Stimulated activated CD4-positive, alpha-beta T cell treated with anti-CD3 and anti-CD28 coated beads, Interleukin-1b, Interleukin-23, amount 100 ng/mL, for 24 hours (primary cell): ENCODE measurements at regions not wholly inside any gene's neighbourhood (a gene's known extent, or its start where the extent isn't known, plus 50 kb on each side); places are given as distances from the start of the nearest gene placed in this dataset.

Source experiments
- DNase-seq, 4 experiments: peaks; one replicate each; pipeline ENCODE4 v3.0.0-alpha.2; 2020; ENCODE audit warnings: low read depth in 4 of 4, low spot score in 1 of 4

DNA sequence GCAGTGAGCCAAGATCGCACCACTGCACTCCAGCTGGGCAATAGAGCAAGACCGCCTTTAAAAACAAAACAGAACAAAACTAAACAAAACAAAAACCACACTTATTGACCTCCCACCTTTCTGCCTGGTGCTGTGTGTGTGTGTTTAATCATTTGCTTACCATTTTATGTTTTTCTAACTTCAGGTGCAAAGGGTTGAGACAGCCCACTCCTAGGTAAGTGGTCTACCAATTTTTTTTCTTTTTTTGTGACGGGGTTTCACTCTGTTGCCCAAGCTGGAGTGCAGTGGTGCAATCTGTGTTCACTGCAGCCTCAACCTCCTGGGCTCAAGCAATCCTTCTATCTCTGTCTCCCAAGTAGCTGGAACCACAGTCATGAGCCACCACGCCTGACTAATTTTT lies 65.8 kb downstream of the SALL1 start:
- DNase-seq = no peak

DNA sequence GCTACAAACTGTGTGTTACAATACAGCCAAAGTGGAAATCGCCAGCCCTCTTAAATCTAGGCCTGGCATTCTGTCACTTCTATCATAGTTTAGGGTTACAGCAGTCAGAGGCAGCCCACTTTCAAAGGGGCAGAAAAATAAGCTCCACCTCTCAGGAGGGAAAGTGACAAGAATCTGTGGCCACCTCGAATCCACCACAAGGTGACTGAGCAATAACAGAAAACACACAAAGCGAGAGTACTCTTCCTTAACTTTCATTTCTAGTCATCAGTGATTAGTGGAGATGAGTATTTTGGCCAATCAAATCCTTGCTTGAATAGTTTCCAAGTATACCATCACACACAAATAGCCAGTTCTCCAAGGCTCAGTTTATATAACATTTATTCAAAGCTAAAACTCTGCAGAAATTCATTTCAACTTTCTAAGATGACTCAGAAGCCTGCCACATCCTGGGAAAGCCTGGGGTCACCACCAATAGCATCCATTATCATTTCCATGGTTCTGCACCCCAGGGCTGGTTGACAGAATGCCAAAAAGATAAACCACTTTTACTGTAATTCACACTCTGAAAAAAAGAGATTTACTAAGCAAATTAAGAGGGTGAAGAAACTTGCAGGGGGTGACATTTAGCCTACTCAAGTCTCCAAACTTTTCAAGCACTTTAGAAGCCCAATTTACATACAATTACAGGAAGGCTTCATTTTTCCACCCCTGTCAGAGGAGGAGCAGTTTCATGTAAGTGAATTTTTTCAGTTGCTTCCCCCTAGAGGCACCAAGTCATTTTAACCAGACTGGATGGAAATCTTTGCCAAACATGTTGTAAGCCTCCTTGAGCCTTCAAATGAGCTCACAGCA lies 66.8 kb downstream of the SALL1 start:
- DNase-seq = no peak

DNA sequence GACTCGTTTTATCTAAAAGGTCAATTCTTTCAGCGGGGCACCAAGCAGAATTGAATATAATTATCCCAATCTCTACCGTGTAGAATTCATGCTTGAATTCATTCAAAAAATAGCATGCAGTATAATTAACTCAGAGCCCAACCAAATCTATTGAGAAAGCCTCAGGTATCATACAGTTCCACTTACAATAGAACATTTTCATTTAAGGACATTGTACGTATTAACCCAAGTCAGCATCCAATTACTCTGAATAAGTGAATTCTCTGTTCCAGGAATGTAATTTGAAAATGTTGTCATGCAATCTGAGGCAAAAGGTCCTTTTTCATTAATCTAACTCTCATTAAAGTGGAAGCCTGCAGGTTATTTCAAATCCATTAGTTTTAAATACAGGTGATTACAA lies 78.5 kb downstream of the SALL1 start:
- DNase-seq = no peak

DNA sequence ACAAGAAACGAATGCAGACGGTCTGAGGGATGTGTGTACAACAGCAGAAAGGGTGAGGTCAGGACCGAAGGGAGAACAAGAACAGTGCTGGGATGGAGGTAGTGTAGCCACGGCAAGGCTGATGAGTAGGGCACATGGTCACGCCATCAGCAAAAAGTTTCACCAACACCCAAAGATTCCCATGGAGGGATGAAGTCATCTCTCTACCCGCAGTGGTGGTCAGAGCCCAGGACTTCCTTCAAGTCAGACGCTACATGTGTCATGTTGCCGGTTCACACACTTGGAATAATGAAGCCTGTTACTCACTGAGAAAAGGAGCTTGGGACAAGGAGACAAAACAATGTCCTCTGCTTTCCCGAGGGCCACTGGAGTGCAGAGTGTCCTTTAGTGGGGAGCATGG lies 79.7 kb downstream of the SALL1 start:
- DNase-seq = no peak

DNA sequence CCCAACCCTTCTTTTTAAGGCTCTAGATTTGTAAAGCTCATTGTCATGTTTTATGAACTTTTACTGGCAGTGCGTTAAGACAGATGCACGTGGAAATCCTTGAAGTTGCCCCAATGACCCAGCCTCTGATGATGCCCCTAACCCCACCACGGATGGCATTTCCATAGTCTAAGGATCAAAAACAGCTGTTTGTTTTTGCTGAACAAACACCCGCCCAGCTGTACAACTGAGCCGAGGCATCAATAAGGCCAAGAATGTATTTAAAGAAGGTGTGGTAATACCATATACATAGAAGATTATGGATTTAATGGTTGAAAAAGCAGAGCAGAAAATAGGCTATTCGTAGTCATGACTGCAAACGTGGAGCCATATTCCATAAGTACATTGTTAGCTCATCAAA lies 83.7 kb downstream of the SALL1 start:
- DNase-seq = no peak

GRCh38 chr16:51062039-51062438 lies 89.0 kb downstream of the SALL1 start:
- no peak for DNase-seq

GRCh38 chr16:51061328-51061727 lies 89.7 kb downstream of the SALL1 start:
- no peak for DNase-seq

DNA sequence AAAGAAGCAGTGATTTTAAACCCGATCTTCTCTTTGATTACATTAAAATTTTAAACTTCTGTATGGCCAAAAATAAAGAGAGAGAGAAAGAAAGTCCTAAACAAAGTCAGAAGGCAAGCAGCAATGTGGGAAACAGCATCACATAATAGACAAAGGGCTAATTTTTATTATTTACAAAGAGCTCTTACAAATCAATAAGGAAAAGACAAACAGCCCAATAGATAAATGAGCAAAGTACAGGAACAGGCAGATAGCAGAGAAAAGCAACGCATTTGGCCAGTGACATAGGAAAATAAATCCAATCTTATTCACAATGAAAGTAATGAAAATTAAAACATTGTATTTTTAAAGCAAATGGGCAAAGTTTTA lies 93.1 kb downstream of the SALL1 start:
- no peak for DNase-seq

DNA sequence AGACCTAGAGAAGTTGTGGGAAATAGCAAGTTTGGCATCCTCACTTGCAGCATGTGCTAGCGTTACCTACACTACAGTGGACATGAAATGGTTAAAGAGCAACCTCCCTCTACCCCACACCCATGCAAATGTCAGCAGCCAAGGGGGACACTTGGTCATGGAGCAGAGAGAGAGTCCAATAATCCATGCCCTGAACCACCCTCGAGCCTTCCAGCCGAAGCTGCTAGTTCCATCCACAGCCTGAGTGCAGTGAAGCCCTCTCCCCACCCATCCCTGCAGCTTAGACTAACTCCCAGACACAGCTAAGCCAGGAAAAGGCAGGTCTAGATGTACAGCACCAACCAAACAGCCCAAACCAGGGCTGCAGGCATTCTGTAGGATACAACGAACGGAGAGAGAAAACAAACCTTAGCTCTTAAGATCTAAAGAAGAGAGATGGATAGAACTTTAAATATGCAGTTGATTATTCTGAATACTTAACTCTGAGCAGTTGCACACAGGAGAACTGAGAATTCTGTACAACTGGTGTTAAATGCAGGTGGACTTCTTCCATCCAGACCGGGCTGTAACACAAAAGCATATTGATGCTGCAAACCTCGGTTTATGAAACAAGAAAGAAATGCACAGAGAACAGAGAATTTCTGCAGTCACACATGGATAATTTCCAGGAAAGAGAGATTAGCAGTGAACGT lies 93.8 kb downstream of the SALL1 start:
- DNase-seq = no peak

GRCh38 chr16:51056331-51056730 lies 94.7 kb downstream of the SALL1 start:
- DNase-seq = no peak

- no peak for DNase-seq
Measured at GRCh38 chr16:51055434-51055833, 95.6 kb downstream of the SALL1 start.

GRCh38 chr16:51053775-51054174 lies 97.3 kb downstream of the SALL1 start:
- DNase-seq = no peak

- DNase-seq = no peak
Measured at GRCh38 chr16:51051671-51052070, 99.4 kb downstream of the SALL1 start.

DNA sequence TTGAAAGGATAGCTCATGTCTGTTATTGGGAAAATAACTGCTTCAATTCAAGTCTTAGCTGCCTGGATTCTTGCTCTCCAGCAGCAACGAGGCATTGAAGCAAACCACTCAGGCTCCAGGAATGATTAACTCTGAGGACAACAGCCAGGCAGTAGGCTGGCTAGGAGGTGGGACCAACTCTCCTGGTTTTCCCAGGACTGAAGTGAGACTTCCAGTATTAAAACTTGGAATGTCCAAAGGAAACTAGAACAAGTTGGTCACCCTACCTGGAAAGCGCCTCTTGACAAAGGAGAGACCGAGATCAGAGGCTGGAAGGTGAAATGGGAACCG lies 100.7 kb downstream of the SALL1 start:
- no peak for DNase-seq

DNA sequence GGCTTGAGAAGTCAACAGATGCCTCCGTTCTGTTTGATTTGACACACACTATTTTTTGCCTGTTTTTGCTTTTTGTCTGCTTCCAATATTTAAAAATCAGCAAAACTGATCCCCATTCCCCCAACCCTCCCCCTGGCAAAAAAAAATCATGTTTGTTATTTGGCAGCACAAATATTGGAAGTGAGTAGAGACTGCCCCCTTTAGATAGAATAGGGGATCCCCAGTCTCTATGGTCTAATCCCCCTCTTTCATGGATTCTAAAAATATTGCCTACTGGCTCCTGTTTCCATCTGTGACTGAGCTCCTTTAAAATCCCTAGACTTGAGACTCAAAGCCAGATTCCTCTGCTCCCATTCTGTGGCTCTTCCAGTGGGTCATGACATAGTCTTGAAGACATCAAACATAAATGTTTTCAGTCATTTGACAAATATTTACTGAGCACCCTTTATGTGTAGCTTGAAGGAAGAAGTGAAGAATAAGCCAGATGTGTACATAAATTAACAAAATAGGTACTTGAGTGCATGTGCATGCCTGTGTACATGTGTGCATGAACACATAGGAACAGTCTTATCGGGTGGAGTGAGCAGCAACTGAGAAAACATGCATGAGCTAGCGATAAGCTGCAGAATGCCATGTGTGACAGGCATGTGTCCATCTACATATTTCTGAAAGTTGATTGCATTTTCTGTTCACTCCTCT lies 101.2 kb downstream of the SALL1 start:
- DNase-seq = no peak

DNA sequence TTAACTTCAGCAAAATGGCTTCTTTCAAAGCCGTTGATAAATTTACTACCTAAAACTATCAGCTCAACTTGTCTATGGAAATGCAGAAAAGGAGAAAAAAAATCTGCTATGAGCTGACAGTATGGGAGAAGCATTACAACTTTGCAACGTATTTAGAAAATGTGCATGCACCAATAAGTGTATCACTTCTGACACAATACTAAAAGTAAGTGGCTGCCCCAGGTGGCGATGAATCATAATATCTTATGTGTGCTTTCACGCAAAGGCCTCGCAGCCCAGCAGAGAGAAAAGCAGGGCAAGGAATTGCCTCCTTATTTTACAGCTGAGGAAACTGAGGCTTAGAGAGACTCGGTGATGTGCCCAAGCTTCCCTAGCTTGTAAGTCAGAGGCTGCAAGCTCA lies 101.8 kb downstream of the SALL1 start:
- no peak for DNase-seq

GRCh38 chr16:51048544-51048943 lies 102.5 kb downstream of the SALL1 start:
- DNase-seq = no peak

- DNase-seq = no peak
Measured at GRCh38 chr16:51045794-51046193, 105.3 kb downstream of the SALL1 start.

GRCh38 chr16:51045186-51045585 lies 105.9 kb downstream of the SALL1 start:
- DNase-seq = no peak

DNA sequence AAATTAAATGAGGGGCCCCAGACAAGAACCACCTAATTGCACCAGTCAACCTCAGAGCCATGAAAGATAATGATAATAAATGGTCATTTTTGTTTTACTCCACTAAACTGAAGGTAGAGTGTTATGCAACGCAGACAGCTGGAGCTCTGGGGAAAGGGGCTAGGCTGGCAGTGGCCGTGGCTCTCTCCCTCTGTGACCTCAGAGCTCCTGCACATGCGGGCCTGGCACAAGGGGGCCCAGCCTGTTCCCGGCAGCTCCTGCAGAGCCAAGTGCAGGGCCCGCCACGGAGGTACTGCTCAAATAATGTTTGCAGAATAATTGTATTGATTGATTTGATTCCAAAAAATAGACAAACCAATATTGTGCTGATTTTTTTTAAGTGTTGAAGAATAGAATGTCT lies 109.5 kb downstream of the SALL1 start:
- no peak for DNase-seq

- DNase-seq = no peak
Measured at GRCh38 chr16:51040637-51041036, 110.4 kb downstream of the SALL1 start.

- DNase-seq = no peak
Measured at GRCh38 chr16:51039638-51040331, 111.3 kb downstream of the SALL1 start.
